Stimulated activated CD8-positive, alpha-beta memory T cell treated with anti-CD3 and anti-CD28 coated beads, Interleukin-4, amount 100 ng/mL, for 4 hours (primary cell): ENCODE measurements at regions not wholly inside any gene's neighbourhood (a gene's known extent, or its start where the extent isn't known, plus 50 kb on each side); places are given as distances from the start of the nearest gene placed in this dataset.
"Not testable (repeated sequence)": the region's sequence is repeated elsewhere in the genome, so short reads cannot be mapped to it uniquely, and the experiment has no call there.

ENCODE experiments used
- DNase-seq, 2 donors: peaks; one replicate each; pipeline ENCODE4 v3.0.0-alpha.2; 2020; ENCODE audit warnings: low read depth in 2 of 2, low spot score in 1 of 2

DNA sequence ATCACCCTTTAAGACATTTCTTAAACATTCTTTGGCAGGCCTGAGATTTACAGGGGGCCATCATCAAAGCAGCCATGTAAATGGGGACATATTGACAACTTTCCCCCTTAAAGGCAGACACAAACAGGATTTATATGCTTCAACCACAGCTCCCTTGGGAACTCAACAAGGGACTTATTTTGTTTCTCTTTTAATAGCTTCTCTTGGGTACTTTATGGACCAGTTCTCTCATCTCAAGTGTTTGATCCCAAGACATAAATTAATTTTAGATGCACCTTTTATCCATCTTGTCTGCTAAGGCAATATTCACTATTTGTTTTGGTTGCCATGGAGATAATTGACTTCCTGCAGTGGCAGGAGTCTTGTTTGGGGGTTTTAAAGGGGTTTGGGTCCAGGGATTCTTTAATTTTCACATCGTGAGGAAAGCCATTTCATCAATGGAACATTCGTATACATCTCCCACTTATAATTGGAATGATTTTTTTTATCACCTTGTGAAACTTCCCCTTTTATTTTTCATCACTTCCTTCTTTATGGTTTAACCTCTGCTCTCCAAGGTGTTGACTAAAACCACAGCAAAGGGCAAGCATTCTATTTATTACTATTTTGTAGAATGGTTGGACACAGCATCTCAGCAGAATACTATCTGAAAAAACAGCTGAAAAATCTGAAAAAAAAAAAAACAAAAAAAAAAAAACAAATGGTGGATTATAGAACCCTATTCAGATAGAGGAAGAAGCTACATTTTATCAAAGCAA lies 726.0 kb downstream of the DIAPH3 start:
- DNase-seq = no peak

DNA sequence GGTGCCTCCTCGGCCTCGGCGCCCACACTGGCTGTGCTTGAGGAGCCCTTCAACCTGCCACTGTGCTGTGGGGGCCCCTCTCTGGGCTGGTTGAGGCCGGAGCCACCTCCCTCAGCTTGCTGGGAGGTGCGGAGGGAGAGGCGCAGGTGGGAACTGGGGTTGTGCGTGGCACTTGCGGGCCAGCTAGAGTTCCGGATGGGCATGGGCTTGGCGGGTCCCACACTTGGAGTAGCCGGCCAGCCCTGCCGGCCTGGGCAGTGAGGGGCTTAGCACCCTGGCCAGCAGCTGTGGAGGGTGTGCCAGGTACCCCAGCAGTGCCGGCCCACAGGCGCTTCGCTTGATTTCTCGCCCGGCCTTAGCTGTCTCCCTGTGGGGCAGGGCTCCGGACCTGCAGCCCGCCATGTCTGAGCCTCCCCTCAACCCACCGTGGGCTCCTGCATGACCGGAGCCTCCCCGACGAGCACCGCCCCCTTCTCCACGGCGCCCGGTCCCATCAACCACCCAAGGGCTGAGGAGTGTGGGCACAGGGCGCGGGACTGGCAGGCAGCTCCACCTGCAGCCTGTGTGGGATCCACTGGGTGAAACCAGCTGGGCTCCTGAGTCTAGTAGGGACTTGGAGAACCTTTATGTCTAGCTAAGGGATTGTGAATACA lies 723.8 kb downstream of the DIAPH3 start:
- DNase-seq = no peak

DNA sequence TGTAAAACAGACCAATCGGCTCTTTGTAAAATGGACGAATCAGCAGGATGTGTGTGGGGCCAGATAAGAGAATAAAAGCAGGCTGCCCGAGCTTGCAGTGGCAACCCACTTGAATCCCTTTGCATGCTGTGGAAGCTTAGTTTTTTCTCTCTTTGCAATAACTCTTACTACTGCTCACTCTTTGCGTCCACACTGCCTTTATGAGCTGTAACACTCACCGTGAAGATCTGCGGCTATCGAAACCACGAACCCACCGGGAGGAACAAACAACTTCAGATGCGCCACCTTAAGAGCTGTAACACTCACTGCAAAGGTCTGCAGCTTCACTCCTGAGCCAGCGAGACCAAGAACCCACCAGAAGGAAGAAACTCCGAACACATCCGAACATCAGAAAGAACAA lies 722.7 kb downstream of the DIAPH3 start:
- not testable (repeated sequence) for DNase-seq

DNA sequence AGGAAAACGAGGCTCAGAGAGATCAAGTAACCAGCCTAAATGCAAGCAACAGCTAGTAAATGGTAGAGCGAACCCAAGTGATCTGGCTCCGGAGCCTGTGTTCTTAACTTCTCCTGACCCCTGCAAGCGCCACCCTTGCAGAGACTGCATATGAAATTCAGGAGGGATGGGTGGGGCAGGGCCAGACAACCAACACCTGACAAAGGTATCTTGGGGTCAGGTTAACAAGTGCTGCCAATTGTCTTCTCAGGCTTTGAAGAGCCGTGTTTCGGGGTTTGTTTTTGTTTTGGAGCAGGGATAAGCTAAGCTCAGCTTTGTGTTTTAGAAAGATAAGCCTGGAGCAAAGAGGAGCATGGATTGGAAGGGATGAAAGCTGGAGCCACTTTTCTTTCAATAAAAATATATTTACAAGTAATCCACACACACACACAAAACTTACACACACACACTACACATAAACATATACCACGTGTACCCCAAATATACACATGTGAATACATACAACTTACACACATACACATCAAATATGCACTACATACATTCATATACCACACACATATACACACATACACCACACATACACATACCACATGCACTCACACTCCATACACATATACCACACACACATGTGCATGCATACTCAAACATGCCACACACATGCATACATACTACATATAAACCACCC lies 722.0 kb downstream of the DIAPH3 start:
- DNase-seq = no peak

DNA sequence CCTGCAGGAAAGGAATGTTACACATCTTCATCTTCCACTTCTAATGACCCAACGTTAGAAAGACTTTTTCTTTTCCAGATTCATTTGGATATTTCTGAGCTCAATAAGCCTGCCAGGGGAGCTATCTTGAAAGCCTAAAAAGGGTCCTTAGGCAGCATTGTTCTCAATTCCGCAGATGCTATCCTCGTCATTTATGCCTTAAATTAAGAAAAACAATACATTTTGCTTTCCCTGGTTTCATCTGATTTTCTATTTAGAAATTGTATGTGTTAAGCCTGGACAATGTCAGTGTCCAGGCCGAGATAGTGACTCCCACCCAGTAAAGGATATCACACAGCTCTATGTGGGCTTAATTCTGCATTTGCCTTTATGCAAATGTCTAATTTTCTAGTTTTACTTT lies 721.3 kb downstream of the DIAPH3 start:
- no peak for DNase-seq

DNA sequence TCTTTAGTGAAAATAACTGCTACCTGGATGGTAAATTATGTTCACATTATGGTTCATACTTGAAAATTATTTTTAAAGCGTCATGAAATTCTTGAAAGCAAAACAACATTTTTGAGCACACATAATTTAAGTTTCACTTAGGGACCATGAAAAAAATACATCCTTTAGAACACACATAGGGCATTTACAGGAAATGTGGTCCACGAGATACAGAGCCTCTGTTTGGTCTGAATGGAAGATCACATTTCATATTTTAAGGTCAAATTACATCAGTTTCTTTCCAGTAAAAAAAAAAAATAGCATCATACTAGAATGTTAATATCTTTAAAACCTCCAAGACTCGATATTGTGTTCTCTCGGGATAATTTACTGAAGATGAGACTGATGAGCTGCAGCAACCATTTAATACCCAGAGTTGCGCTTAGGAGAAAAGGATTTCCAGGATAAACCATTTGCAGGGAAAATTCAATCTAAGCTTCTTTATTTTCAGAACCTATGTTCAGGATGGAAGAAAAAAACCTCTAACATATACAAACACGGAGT lies 720.7 kb downstream of the DIAPH3 start:
- no peak for DNase-seq

DNA sequence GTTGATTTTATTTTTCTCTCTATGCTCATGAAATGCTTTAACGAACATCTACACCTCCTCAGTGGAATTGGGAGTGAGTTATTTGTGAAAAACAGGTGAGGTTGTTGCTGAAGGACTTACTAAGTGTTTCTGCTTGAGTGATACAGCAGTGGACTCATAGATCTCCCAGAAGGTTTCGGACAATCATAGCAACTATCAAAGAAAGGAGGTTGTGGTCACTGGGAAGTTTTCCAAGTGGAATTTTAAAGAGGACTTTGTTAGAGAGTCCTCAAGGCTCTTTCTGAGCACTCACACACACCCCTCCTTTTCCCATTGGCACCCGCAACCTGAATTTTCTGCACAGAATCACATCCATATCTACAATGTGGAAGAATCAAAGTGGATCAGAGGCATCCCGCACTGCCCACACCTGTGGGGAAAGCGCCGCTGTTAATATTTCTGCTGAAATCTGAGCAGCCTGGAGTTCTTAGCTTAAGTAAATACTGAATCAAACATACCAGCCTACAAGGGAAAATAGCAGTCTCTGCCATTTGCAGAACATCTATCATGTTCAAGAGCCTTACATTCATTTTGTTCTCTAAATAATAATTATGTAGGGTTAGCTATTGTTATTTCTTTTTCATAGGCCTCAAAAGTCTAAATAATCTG lies 719.4 kb downstream of the DIAPH3 start:
- no peak for DNase-seq

DNA sequence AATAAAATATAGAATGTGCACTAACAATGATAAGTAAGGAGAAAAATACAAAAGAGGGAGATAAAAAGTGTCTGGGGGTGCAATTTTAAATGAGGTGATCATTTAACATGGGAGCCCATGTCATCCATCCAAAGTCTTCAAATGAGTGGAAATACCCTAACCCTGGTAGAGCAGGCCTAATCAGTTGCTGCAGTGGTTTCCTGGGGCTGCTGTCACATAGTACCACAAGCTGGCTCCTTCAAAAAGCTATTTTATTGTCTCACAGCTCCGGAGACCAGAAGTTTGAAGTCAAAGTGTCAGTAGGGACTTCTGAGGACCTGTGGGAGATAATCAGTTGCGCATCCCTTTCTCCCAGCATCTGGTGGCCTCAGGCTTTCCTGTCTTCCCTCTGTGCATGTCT lies 717.9 kb downstream of the DIAPH3 start:
- DNase-seq = no peak

DNA sequence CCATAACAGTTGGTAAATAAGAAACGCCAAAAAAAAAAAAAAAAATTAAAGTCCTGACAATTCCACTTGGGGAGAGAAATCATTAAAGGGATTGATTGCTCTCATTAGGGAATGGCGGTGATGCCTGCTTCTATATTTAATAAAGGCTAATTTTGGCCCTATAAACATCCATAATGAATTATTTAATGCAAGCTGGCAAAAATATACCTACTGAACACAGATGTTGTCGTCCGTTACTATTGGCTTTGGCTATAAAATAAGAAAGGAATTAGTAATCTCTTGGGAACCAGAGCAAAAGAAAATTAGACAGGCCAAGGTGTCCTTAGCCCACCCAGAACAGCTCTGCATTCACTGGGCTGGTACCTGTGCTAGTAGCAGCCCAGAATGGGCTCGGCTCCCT lies 717.3 kb downstream of the DIAPH3 start:
- no peak for DNase-seq

DNA sequence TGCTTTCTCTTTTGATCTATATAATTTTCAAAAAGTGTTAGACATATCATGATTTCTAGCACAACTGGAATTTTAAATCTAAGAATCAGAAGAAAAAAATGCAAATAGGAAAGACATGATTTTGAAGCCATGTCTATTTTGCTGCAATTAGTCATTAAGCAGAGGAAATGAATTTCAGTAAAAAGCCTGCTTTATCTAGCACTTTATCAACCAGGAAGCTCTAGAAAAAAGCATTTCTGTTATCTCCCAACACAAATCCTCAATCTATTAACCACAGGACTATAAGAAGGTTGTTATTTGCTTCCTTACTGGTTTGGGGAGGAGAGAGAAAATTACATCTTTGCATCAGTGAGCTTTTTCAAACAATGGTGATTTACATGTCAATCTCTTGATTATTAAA lies 716.7 kb downstream of the DIAPH3 start:
- DNase-seq = no peak

DNA sequence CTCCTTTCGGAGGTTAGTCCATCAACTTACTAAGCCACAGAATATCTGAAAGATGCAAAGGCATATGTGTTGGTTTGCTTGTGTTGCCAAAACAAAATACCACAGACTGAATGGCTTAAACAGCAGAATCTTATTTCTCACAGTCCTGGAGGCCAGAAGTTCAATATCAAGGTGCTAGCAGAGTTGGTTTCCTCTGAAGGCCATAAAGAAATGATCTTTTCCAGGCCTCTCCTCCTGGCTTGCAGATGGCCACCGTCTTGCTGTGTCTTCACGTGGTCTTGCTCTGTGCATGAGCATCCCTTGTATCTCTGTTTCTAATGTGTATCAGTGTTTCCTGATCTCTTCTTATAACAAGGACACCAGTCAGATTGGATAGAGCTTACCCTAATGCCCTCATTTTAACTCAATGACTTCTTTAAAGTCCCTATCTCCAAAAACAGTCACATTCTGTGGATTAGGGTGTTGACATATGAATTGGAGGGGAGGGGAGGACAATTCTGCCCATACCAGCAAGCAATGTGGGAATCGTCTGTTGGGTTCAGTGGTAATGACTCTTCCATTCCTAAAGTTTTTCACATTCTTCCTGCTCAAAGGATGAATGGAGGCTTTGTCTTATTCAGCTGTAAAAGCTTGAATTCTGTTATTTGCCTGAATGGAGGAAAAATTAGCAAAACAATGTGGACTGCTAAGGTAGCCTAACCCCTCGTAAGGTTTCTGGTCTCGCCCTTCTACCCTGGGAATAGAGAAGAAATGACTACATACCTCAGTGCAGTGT lies 715.7 kb downstream of the DIAPH3 start:
- no peak for DNase-seq

DNA sequence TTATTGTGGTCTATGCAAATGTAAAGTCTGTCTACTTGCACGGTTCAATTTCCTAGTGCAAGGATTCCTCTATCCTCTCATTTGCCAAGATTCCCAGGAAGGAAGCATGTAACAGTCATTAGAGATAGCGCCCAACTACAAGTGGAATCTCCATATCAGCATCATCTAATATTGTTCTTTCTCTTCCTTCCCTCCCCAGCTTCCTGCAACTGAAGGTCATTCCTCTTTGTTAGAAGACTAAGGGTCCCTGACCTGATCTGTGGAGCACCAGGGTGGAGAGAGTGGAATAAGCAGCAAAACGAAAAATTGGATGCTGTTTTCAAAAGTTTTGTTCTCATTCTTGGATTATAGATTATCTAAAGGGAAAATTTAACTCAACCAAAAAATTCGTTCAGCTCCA lies 714.0 kb downstream of the DIAPH3 start:
- DNase-seq = no peak

DNA sequence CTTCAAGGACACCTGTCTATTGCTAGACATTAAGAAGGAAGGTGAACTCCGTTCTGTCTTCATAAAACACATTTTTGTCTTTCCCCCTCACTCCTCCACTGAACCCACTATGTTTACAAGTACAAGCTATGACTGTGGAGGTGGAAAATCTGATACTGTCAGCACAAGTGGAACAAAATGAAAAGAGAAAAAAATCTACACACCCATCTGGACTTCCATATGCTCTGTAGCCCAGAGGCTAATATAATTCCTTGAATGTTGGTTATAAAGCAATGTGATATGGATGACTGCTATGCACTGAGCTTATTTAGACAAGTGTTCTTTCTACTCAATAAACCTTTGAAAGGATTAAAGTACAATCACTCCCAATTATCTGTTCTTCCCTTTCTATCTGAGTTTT lies 713.5 kb downstream of the DIAPH3 start:
- DNase-seq = no peak

DNA sequence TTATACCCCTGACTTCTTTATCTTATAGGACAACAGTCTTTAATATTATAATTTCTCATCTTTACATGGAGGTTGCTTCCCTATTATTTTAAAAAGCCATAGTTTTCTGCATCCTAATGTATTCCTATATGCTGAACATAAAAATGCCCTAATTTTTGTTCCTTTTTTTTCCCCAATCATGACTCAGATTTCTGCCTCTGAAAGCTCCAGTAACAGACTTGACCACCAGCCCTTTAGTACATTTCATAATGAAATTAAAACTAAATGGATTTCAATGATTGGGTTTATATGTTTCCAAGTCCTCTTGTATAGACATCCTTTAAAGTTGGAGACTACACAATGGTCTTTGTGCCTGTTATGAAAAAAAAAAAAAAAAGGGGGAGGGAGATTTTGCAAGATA lies 712.5 kb downstream of the DIAPH3 start:
- DNase-seq = no peak

DNA sequence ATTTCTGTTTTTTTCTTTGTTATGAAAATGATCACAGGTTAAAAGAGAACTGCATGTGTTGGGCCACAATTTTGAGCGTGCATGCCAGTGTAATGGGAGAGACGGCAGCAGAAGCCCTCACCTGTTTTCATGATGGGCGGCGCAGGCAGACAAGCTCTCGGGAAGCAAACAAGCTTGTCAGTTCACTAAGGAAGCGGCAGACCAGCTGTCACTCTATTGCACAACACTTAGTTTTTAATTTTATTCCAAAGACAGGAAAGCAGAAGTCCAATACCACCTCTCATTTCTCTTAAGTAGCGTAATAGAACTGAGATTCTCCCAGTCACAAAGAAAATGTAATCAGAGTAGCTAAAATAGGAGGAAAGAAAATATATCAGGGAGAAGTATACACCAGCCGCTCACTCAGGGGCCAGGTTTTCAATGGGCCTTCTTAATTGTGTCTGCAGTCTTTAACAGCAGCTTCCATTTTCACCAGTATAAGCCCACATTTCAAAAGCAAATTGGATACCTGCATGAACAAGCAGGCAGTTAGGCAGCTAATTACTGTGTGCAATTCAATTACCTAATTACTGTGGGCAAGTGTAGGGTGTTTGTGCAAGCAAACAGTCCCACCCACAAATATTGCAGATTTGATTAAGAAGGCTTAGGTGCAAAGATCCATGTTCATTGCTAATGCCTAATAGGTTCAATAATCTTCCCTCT lies 711.4 kb downstream of the DIAPH3 start:
- no peak for DNase-seq

DNA sequence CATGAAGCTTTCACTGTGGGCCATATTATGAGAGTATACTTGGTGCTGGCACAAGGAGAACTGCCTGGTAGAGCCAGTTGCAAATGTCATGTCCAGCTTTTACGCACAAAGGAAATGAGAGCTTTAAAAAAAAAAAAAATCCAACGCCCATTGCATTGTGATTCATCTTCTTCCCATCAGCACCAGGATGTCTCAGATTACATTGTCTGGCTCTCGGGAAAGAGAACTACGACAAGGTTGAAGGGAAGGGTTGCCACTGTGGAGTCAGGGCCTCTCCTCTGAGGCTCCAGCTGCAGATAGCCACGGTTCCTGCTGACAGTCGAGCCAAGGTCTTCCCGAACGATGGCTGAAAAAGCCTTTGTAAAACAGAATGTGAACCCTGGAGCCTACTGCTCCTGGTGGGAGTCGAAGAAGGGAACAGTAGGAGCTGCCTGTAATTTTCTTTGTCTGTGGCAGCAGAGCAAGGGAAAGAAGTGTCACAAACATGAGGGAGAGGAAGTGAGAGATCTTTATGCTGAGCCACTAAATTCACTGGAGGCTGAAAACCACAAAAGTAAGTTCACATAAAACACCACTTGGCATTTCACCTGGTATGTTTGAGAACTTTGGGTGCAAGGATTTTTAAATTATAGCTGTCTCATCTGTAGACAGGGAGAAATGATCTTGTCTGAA lies 704.7 kb downstream of the DIAPH3 start:
- DNase-seq = no peak

DNA sequence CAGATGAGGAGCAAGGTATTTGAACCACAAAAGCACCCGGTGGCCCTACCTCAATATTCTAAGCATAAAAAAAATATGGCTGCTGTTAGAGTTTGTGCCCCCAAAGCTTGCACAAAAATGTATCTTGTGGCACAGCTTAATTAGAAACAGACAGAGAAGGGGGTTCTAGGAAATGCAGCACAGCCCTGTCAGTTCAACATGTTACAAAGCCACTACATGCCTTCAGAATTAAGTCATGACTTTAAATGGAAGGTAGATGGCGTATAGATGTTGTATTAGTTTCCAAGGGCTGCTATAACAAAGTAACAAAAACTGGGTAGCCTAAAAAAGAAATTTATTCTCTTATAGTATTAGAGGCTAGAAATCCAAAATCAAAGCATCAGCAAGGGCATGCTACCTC lies 703.8 kb downstream of the DIAPH3 start:
- DNase-seq = no peak

DNA sequence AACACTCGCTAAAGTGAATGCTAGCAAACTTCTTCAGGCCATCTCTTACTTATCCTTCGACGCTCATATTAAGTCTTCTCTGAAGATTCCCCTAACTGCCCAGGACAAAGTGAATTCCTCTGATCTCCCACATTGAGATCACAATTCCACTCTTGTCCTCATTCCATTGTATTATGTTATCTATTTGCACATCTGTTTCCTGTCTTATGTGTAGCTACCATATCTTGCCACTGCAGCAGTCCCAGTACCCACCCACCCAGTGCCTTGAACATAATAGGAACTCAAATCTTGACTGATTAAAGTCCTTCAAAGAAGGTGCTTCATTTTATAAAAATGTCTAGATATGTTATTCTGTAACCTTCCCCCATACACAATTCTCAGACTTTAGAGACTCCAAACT lies 702.3 kb downstream of the DIAPH3 start:
- no peak for DNase-seq

DNA sequence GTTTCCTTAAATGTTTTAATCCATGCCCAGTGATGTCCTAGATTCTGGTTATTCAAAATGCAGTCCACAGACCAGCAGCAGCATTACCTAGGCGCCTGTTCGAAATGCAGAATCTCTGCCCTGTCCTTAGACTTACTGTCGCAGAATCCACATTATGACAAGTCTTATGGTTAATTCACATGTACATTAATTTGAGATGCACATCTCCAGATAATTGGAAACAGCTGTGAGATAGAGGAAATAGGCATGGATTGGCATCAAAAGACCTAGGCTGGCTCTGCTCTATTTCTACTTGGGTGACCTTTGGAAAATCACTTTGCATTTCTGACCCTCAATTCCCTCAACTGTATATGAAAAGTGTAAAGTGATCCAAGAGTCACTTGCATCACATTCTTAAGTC lies 700.7 kb downstream of the DIAPH3 start:
- DNase-seq = no peak

DNA sequence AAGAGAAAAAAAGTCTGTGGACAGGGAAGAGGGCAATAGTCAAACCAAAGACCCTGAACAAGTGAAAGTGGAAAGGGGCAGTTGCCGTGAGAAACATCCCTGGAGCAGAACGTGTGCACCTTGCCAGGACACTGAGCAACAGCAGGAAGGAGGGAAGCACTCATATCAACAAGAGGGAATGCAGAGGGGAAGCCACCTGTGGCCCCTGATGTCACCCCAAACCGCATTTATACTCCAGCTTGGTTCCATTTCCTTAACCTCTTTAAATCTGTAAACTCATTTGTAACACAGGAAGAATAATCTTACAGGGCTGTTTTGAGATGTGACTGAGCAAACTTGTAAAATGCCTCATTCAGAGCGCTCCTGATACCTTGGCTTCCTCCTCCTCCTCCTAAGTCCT lies 698.8 kb downstream of the DIAPH3 start:
- no peak for DNase-seq
